GM12875 (cell line): ENCODE measurements at regions not wholly inside any gene's neighbourhood (a gene's known extent, or its start where the extent isn't known, plus 50 kb on each side); places are given as distances from the start of the nearest gene placed in this dataset.

Experiments
- H3K4me3 ChIP-seq: one replicate; pipeline ENCODE4 v1.5.1; 2011; ENCODE audit warnings: low read depth, low read length, control low read depth
- CTCF ChIP-seq: IDR thresholded peaks from 2 replicates; pipeline ENCODE4 v1.5.1; 2011; ENCODE audit warnings: low read depth, mild to moderate bottlenecking, control low read depth, inconsistent platforms, low read length, moderate library complexity, borderline replicate concordance; ENCODE audit not compliant: insufficient read depth

- TF ChIP-seq CTCF = peak; percentile 82
- no peak overlapping the region for H3K4me3 ChIP-seq
Measured at GRCh38 chr6:41424370-41425058, 89.1 kb downstream of the NCR2 start.

GRCh38 chr6:41425511-41425910 lies 90.1 kb downstream of the NCR2 start:
- H3K4me3 ChIP-seq = no peak overlapping the region
- no peak for TF ChIP-seq CTCF

- H3K4me3 ChIP-seq = no peak overlapping the region
- no peak for TF ChIP-seq CTCF
Measured at GRCh38 chr6:41426438-41426851, 91.0 kb downstream of the NCR2 start.

- no peak overlapping the region for H3K4me3 ChIP-seq
Measured at GRCh38 chr6:41426888-41427641, 91.7 kb downstream of the NCR2 start.

GRCh38 chr6:41427642-41428335 lies 92.4 kb downstream of the NCR2 start:
- H3K4me3 ChIP-seq = peak overlapping the region; percentile 22

More at GRCh38 chr6:41426888-41427641, 91.7 kb downstream of the NCR2 start:
- TF ChIP-seq CTCF = no peak

DNA sequence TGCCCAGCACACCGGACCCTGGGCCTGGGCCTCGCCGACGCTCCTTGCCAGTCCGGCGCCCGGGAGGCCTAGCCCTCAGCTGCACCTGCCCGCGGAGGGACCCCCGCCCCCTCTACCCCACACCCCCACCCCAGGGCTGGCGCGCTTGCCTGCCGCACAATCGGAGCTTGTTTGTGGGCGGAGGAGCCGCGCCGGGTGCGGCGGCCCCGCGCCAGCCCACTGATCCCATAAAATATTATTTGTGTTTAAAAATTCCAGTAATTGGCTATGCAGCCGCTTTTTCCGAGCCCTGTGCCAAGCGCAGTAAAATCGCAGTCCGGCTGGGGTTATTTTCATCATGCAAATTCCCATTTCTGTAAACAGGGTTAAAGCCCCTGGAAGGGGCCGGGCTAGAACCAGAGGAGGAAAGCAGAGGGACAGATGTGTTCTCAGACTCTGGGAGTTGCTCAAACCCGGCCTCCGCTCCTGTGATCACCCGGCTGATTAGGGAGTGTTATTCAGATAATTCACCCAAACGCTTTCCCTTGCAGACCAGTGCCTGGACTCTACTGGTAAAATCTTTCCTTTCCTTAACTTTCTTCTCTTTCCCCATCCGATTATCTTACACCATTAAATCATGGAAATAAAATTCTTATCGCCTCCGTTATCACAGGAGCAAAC lies 93.1 kb downstream of the NCR2 start:
- TF ChIP-seq CTCF = no peak
- H3K4me3 ChIP-seq = no peak overlapping the region

More at GRCh38 chr6:41427642-41428335, 92.4 kb downstream of the NCR2 start:
- 0 out of 2 replicates have a peak, but pooled peaks have one; percentile 8 for TF ChIP-seq CTCF
